Right lobe of liver (tissue), 4 donors: ENCODE measurements at regions not wholly inside any gene's neighbourhood (a gene's known extent, or its start where the extent isn't known, plus 50 kb on each side); places are given as distances from the start of the nearest gene placed in this dataset.

Experiments
- POLR2A ChIP-seq: fragments of 450-650 bp; IDR thresholded peaks from one replicate; pipeline ENCODE4 v1.6.1; 2017; ENCODE audit warnings: antibody characterized with exemption, mild to moderate bottlenecking
- TF ChIP-seq, protein P1 (sequence below), 4 donors: fragments of 200-600 bp in 3 of 4; fragments of 450-650 bp in 1 of 4; IDR thresholded peaks; one replicate each; pipeline versions ENCODE4 v1.5.1 to v1.8.0; 2016 to 2022; ENCODE audit warnings: antibody characterized with exemption in 4 of 4, mild to moderate bottlenecking in 2 of 4
- donor health status: DM: no; HTN: no; CAD: no.
- donor health status: DM: no; HTN: no; CAD: no.
- donor health status: DM: no; HTN: yes; CAD: no.

GRCh38 chr6:14282854-14283505 lies 165.4 kb downstream of the CD83 start:
- TF ChIP-seq, protein P1, sequence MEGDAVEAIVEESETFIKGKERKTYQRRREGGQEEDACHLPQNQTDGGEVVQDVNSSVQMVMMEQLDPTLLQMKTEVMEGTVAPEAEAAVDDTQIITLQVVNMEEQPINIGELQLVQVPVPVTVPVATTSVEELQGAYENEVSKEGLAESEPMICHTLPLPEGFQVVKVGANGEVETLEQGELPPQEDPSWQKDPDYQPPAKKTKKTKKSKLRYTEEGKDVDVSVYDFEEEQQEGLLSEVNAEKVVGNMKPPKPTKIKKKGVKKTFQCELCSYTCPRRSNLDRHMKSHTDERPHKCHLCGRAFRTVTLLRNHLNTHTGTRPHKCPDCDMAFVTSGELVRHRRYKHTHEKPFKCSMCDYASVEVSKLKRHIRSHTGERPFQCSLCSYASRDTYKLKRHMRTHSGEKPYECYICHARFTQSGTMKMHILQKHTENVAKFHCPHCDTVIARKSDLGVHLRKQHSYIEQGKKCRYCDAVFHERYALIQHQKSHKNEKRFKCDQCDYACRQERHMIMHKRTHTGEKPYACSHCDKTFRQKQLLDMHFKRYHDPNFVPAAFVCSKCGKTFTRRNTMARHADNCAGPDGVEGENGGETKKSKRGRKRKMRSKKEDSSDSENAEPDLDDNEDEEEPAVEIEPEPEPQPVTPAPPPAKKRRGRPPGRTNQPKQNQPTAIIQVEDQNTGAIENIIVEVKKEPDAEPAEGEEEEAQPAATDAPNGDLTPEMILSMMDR (IDR thresholded peaks at IDR 0.05) = no peak
- TF ChIP-seq POLR2A = no peak
